ACC112 (cell line): ENCODE measurements at regions not wholly inside any gene's neighbourhood (a gene's known extent, or its start where the extent isn't known, plus 50 kb on each side); places are given as distances from the start of the nearest gene placed in this dataset.

Experiments
- H2AFZ ChIP-seq: fragments of 200-600 bp; sonication (generic); one replicate; pipeline ENCODE4 v1.6.0; 2017; ENCODE audit warnings: antibody characterized with exemption, low read length; ENCODE audit not compliant: unreplicated experiment
- H3K27ac ChIP-seq: fragments of 200-600 bp; sonication (generic); 2 replicates; pipeline ENCODE4 v1.5.1; 2014; ENCODE audit warnings: low read depth, mild to moderate bottlenecking, antibody characterized with exemption, low read length, moderate library complexity
- H3K27me3 ChIP-seq: fragments of 200-600 bp; sonication (generic); 2 replicates; pipeline ENCODE4 v1.6.1; 2014; ENCODE audit warnings: mild to moderate bottlenecking, antibody characterized with exemption, low read length, moderate library complexity, mixed read lengths; ENCODE audit not compliant: insufficient read depth
- H3K36me3 ChIP-seq: fragments of 200-600 bp; sonication (generic); 2 replicates; pipeline ENCODE4 v1.6.1; 2016; ENCODE audit warnings: mild to moderate bottlenecking, antibody characterized with exemption, low read length, moderate library complexity, mixed read lengths; ENCODE audit not compliant: insufficient read depth
- H3K4me1 ChIP-seq: fragments of 200-600 bp; sonication (generic); one replicate; pipeline ENCODE4 v1.6.1; 2016; ENCODE audit warnings: low read length, mixed read lengths; ENCODE audit not compliant: insufficient read depth, unreplicated experiment, control insufficient read depth
- H3K4me3 ChIP-seq: fragments of 200-600 bp; sonication (generic); 2 replicates; pipeline ENCODE4 v1.5.1; 2014; ENCODE audit warnings: mild to moderate bottlenecking, low read depth, low read length
- H3K79me2 ChIP-seq: fragments of 200-600 bp; sonication (generic); one replicate; pipeline ENCODE4 v1.6.0; 2016; ENCODE audit warnings: low read length; ENCODE audit not compliant: control insufficient read depth, unreplicated experiment, insufficient read depth

DNA sequence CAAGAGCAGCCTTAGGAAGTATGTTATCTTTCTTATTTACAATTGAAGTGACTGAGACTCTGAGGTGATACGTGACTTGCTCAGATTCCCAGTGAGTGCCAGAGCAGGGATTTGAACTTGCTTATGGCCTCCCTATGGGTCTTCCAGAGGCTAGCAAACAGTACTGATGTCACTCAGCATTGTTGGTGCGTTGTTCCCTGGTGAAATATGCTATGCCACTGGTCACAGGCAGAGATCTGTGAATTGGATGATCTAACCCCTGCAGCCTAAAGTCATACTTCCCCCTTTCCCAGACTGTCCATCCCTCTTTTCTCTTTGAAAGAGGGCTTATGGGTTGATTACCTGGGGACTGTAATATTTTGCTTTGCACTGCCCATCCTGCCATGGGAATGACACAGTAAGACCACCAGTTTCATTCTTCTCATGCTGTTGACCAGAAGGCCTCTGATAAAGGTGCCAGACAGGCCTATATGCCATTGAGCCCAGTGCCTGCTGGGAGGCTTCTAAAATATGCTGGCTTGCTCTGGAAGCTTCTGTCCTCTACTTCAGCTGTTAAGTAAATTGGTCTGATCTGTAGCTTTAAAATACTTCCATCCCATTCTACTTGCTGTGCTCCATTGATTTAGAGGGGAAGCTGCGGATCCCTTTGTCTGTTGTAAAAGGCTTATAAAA lies 152.2 kb upstream of the E2F8 start:
- Histone ChIP-seq H3K4me3 (no peak overlapping the region), H3K27ac (peak overlapping the region; percentile 57; the same call in 1 of the 2 replicates), H3K36me3 (no peaks in the 10 kb centered on the region; the same call in 1 of the 2 replicates), H3K4me1 (peaks cover 42% of the 10 kb centered on the region), H2AFZ (no peak overlapping the region), H3K27me3 (no peaks in the 10 kb centered on the region), H3K79me2 (peaks cover 79% of the 10 kb centered on the region)

DNA sequence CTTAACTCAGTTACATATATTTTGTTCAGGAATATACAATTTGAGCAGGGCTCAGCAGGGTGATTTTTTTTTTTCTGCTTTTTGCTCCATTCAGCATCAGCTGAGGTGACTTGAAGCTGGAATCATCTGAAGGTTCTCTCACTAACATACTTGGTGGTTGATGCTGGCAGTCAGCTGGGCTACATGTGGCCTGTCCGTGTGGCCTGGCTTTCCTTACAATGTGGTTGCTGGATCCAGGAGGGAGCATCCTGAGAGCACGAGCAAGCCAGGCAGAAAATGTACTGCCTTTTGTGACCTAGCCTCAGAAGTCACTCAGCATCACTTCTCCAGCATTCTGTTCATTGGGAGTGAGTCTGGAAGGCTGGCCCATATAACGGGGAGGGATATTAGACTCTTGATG lies 151.6 kb upstream of the E2F8 start:
- no peak overlapping the region for H2AFZ ChIP-seq

DNA sequence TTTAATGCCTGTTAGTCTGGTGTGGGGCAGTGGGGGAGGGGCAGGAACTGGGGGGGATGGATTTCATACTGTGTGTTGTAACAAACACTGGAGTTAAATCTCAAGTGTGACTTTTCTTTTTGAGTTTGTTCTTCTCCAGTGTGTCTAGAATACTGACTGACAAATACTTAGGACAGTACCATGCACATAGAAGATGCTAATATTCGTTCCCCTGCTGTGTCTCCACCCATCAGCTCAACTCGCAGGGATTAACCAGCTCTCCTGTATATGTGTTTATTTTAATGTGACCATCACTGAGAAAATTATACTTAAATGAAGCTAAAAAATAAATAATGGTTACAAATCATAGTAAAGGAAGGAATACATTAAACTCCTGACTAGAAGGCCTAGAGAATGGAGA lies 150.9 kb upstream of the E2F8 start:
- no peaks in the 10 kb centered on the region; the same call in 1 of the 2 replicates for H3K36me3 ChIP-seq
- peaks cover 36% of the 10 kb centered on the region for H3K4me1 ChIP-seq
- no peak overlapping the region for H3K4me3 ChIP-seq
- no peak overlapping the region for H2AFZ ChIP-seq
- no peak overlapping the region for H3K27ac ChIP-seq
- H3K27me3 ChIP-seq, result no peaks in the 10 kb centered on the region
- H3K79me2 ChIP-seq, result peaks cover 87% of the 10 kb centered on the region

More for the DNA sequence above, 151.6 kb upstream of the E2F8 start:
- H3K27ac ChIP-seq, result no peak overlapping the region
- H3K79me2 ChIP-seq, result peaks cover 86% of the 10 kb centered on the region
- H3K27me3 ChIP-seq, result no peaks in the 10 kb centered on the region
- H3K36me3 ChIP-seq, result no peaks in the 10 kb centered on the region; the same call in 1 of the 2 replicates
- peaks cover 36% of the 10 kb centered on the region for H3K4me1 ChIP-seq
- no peak overlapping the region for H3K4me3 ChIP-seq

DNA sequence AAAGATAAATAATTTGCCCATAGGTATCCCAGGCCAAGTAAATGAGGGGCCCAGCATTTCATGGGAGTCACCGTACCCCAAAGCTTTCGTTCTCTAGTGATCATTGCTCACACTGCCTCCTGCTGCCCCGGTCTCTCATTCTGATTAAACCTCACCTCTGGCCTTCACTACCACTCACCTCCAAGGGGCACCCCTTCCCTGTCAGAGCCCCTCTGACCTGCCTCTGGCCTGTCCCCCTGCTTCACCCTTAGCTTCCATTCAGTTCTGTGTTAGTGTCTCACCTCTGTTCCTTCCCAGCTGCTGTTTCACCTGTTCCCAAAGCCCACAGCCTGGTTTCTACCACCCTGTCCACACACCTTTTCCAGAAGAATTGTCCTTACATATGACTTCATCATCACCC lies 150.3 kb upstream of the E2F8 start:
- Histone ChIP-seq H3K79me2 (peaks cover 87% of the 10 kb centered on the region), H3K4me3 (no peak overlapping the region), H3K27ac (no peak overlapping the region), H3K4me1 (peaks cover 36% of the 10 kb centered on the region), H3K27me3 (no peaks in the 10 kb centered on the region), H2AFZ (no peak overlapping the region), H3K36me3 (no peaks in the 10 kb centered on the region; the same call in 1 of the 2 replicates)

DNA sequence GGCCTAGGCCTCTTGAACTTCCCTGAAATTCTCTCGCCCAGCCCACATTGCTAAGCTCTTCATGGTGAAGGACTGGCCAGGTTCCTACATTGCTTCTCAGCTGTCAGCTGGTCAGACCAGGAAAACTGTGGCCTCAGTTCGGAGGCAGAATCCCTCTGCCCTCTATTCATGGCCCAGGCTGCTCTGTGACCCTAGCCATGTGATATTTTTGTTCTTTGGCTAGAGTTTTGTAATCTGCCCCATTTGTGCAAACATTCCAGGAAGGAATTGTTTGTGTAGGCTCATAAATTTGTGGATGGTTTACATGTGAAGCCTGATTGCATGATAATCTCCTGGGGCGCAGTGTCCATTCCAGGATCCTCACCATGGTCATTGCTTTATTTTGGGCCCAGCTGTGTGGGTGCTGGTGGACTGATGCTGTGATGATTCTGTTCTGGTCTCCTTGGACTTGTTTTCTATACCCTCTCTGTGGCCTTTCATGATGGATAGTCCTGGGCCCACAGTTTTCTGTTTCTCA lies 149.1 kb upstream of the E2F8 start:
- Histone ChIP-seq H3K27ac (peak overlapping the region; percentile 72), H3K36me3 (no peaks in the 10 kb centered on the region; the same call in 1 of the 2 replicates), H3K27me3 (no peaks in the 10 kb centered on the region), H3K4me3 (no peak overlapping the region), H3K4me1 (peaks cover 36% of the 10 kb centered on the region), H2AFZ (no peak overlapping the region), H3K79me2 (peaks cover 80% of the 10 kb centered on the region)

DNA sequence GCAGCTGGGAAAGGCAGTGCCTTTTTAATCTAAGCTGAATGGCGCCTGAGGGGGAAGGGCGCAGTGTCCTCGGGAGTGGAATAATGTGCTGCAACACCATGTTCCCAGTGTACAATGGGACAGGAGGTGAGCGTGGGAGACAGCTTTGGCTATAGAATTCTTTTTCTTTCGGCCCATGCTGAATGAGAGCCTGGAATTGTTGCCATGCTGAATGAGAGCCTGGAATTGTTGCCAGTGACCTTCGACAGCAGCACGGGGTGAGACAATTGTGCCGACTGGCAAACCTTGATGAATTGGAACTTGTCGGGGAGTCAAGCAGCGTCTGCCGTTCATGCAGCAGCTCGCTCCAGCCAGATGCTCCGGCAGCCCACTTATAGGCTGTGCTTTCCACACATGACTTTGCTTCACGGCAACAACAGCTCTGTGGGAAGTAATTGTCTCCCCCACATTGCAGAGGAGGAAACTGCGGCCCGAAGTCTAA lies 141.4 kb upstream of the E2F8 start:
- Histone ChIP-seq H3K4me3 (peak overlapping the region; percentile 31; the same call in 1 of the 2 replicates), H3K79me2 (peaks cover 87% of the 10 kb centered on the region), H2AFZ (peak overlapping the region; percentile 85), H3K36me3 (no peaks in the 10 kb centered on the region; the same call in 1 of the 2 replicates), H3K27ac (peak overlapping the region; percentile 95), H3K27me3 (no peaks in the 10 kb centered on the region), H3K4me1 (peaks cover 42% of the 10 kb centered on the region)

DNA sequence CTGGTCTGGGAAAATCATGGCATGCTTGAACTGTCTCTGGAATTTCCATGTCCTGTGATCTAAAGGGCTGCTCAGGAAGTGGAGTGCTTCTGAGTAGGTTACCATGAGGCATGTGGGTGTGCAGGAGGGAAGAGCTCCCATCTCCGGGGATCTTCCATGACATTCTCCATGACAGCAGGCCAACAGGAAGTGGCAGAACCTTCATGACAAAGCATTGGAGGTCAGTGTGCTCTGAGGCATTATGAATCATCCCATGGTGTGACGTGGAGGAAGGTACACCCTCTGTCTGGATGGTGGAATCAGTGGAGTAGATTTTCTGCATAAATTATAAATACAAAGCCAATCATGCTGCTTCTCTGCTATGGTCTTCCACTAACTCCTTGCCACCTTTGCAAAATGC lies 139.6 kb upstream of the E2F8 start:
- H2AFZ ChIP-seq, result no peak overlapping the region
- peak overlapping the region; percentile 19; the same call in 1 of the 2 replicates for H3K4me3 ChIP-seq
- H3K4me1 ChIP-seq, result peaks cover 58% of the 10 kb centered on the region
- H3K36me3 ChIP-seq, result no peaks in the 10 kb centered on the region; the same call in 1 of the 2 replicates
- H3K79me2 ChIP-seq, result peaks cover 91% of the 10 kb centered on the region
- H3K27me3 ChIP-seq, result no peaks in the 10 kb centered on the region
- peak overlapping the region; percentile 95 for H3K27ac ChIP-seq

DNA sequence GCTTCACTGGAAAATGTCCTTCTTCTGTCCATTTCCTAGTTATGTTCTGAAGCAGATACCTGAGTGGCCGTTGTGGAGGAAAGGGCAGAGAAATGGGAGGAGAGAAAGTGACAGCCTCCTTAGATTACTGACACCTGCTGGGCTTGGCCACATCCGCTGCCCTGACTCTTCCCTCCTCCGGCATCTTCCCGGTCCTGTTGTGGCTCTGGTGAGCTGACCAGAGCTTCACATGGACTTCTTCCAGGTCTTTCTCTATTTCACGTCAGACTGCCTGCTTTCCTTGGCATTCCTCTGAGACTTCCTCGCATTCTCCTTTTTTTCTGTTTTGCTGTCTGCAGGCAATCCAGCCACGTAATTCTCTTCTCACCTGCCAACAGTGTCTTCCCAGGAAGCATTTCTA lies 138.7 kb upstream of the E2F8 start:
- H3K4me1 ChIP-seq, result peaks cover 67% of the 10 kb centered on the region
- H3K27me3 ChIP-seq, result no peaks in the 10 kb centered on the region
- no peak overlapping the region for H3K4me3 ChIP-seq
- no peak overlapping the region for H2AFZ ChIP-seq
- H3K79me2 ChIP-seq, result peaks cover 94% of the 10 kb centered on the region
- H3K27ac ChIP-seq, result peak overlapping the region; percentile 95
- H3K36me3 ChIP-seq, result no peaks in the 10 kb centered on the region; the same call in 1 of the 2 replicates

DNA sequence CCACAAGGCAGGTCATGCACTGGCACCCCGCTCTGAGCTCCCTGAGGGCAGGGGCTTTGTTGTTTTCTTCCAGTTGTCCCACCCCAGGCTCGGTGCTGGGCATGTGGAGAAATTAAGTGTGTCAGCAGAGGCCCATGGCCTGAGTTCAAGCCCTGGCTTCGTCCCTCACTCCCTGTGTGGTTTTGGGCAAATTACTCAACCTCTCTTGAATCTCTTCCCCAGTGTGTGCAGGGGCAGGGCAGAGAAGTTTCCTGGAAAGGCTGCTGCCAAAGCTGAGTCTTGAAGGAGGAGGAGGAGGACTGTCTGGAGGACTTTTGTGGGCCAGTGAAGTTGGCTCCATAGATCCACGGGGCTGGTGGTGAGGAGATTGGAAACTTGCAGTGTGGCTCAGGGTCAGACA lies 138.1 kb upstream of the E2F8 start:
- no peak overlapping the region for H2AFZ ChIP-seq
- H3K27ac ChIP-seq, result peak overlapping the region; percentile 95
- peaks cover 74% of the 10 kb centered on the region for H3K4me1 ChIP-seq
- no peaks in the 10 kb centered on the region for H3K36me3 ChIP-seq
- no peak overlapping the region for H3K4me3 ChIP-seq
- no peaks in the 10 kb centered on the region for H3K27me3 ChIP-seq
- peaks cover 89% of the 10 kb centered on the region for H3K79me2 ChIP-seq

DNA sequence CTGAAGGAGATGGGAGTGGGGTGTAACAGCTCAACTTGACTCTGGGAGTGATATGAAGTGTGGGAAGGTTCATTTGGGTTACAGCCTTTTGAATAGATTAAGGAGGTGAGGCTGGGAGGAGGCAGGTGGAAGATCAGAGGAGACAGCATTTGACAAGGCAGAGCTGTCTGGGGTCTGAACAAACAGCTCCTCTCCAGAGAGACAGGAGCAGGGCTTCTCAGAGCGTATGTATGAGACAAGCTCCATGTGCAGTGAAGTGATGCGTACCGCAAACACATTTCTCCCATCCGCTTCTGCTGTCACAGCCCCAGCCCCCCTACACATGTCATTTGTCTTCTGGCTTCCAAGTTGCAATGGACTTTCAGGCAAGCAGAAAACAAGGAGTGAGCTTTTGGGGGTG lies 137.1 kb upstream of the E2F8 start:
- H2AFZ ChIP-seq, result no peak overlapping the region
- peaks cover 83% of the 10 kb centered on the region for H3K4me1 ChIP-seq
- no peaks in the 10 kb centered on the region for H3K27me3 ChIP-seq
- H3K79me2 ChIP-seq, result peaks cover 89% of the 10 kb centered on the region
- no peaks in the 10 kb centered on the region for H3K36me3 ChIP-seq
- H3K27ac ChIP-seq, result no peak overlapping the region
- no peak overlapping the region for H3K4me3 ChIP-seq

DNA sequence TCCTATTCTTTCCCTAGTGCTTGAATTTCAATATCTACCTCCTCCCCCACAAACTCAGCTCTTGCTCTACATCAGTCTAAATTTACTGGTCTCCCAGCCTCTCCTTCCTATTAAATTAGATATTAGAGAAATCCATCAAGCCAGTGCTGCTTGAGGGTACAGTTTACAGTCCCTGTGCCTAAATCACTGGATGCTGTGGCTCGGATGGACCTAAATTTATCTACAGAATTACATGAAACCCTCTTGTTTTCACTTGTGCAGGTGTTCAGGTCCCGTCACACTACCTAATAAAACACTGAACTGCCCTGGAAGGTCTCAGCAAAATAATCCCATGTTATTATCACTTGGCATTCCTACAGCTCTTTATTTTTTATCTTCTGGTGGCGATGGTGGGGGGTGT lies 134.7 kb upstream of the E2F8 start:
- peaks cover 84% of the 10 kb centered on the region for H3K4me1 ChIP-seq
- no peak overlapping the region for H3K4me3 ChIP-seq
- no peaks in the 10 kb centered on the region for H3K27me3 ChIP-seq
- no peaks in the 10 kb centered on the region for H3K36me3 ChIP-seq
- peak overlapping the region; percentile 96 for H3K27ac ChIP-seq
- H2AFZ ChIP-seq, result no peak overlapping the region
- H3K79me2 ChIP-seq, result peaks cover 89% of the 10 kb centered on the region
